ENCODE measurements at regions not wholly inside any gene's neighbourhood (a gene's known extent, or its start where the extent isn't known, plus 50 kb on each side); places are given as distances from the start of the nearest gene placed in this dataset.

- DNase-seq (ENCODE audit: low read depth): no peak
Measured at GRCh38 chr5:62144401-62145022, 161.5 kb upstream of the KIF2A start.

GRCh38 chr5:62149879-62150278, 156.1 kb upstream of the KIF2A start:
- no peak overlapping the region for H3K4me3 ChIP-seq (replicated peaks; ENCODE audit: low read depth, low read length)
- TF ChIP-seq CTCF (IDR thresholded peaks at IDR 0.05; ENCODE audit: low read length, missing control alignments): no peak
- no peak for DNase-seq (ENCODE audit: low read depth)

More at GRCh38 chr5:62144401-62145022, 161.5 kb upstream of the KIF2A start:
- H3K4me3 ChIP-seq (replicated peaks; ENCODE audit: low read depth, low read length): no peak overlapping the region
- no peak for TF ChIP-seq CTCF (IDR thresholded peaks at IDR 0.05; ENCODE audit: low read length, missing control alignments)

GRCh38 chr5:62152394-62153087, 153.5 kb upstream of the KIF2A start:
- no peak for TF ChIP-seq CTCF (IDR thresholded peaks at IDR 0.05; ENCODE audit: low read length, missing control alignments)

GRCh38 chr5:62154758-62155157, 151.2 kb upstream of the KIF2A start:
- no peak for TF ChIP-seq CTCF (IDR thresholded peaks at IDR 0.05; ENCODE audit: low read length, missing control alignments)
- DNase-seq (ENCODE audit: low read depth): no peak
- no peak overlapping the region for H3K4me3 ChIP-seq (replicated peaks; ENCODE audit: low read depth, low read length)

More at GRCh38 chr5:62152394-62153087, 153.5 kb upstream of the KIF2A start:
- H3K4me3 ChIP-seq (replicated peaks; ENCODE audit: low read depth, low read length): no peak overlapping the region
- DNase-seq (ENCODE audit: low read depth): no peak

- H3K4me3 ChIP-seq (replicated peaks; ENCODE audit: low read depth, low read length): no peak overlapping the region
- DNase-seq (ENCODE audit: low read depth): no peak
- TF ChIP-seq CTCF (IDR thresholded peaks at IDR 0.05; ENCODE audit: low read length, missing control alignments): no peak
Measured at GRCh38 chr5:62155988-62156387, 150.0 kb upstream of the KIF2A start.

GRCh38 chr5:62167561-62168057, 138.4 kb upstream of the KIF2A start:
- TF ChIP-seq CTCF (IDR thresholded peaks at IDR 0.05; ENCODE audit: low read length, missing control alignments): no peak
- no peak overlapping the region for H3K4me3 ChIP-seq (replicated peaks; ENCODE audit: low read depth, low read length)
- no peak for DNase-seq (ENCODE audit: low read depth)
